Right forelimb (tissue), 1 donor: ENCODE measurements at regions not wholly inside any gene's neighbourhood (a gene's known extent, or its start where the extent isn't known, plus 50 kb on each side); places are given as distances from the start of the nearest gene placed in this dataset.

Experiments used
- DNase-seq: peaks from one replicate; pipeline ENCODE4 v3.0.0-alpha.2; 2018

- no peak for DNase-seq
Observed at GRCh38 chr22:48045369-48045768, 1282.9 kb downstream of the TBC1D22A start.

GRCh38 chr22:48044487-48045060 lies 1282.1 kb downstream of the TBC1D22A start:
- DNase-seq = no peak

GRCh38 chr22:48043581-48043980 lies 1281.1 kb downstream of the TBC1D22A start:
- DNase-seq = no peak

GRCh38 chr22:48042621-48043395 lies 1280.4 kb downstream of the TBC1D22A start:
- no peak for DNase-seq

- no peak for DNase-seq
Observed at GRCh38 chr22:48039326-48039725, 1276.9 kb downstream of the TBC1D22A start.

- DNase-seq = no peak
Observed at GRCh38 chr22:48037618-48038017, 1275.2 kb downstream of the TBC1D22A start.

- no peak for DNase-seq
Observed at GRCh38 chr22:48035897-48036296, 1273.4 kb downstream of the TBC1D22A start.

- DNase-seq = no peak
Observed at GRCh38 chr22:48031589-48031988, 1269.1 kb downstream of the TBC1D22A start.

- no peak for DNase-seq
Observed at GRCh38 chr22:48025096-48025495, 1262.6 kb downstream of the TBC1D22A start.

GRCh38 chr22:48021991-48022401 lies 1259.5 kb downstream of the TBC1D22A start:
- DNase-seq = no peak

GRCh38 chr22:48018346-48018745 lies 1255.9 kb downstream of the TBC1D22A start:
- no peak for DNase-seq

GRCh38 chr22:48015701-48016100 lies 1253.3 kb downstream of the TBC1D22A start:
- DNase-seq = no peak

- DNase-seq = no peak
Observed at GRCh38 chr22:48004936-48005335, 1242.5 kb downstream of the TBC1D22A start.

- no peak for DNase-seq
Observed at GRCh38 chr22:48004038-48004437, 1241.6 kb downstream of the TBC1D22A start.

- DNase-seq = no peak
Observed at GRCh38 chr22:48001101-48001500, 1238.7 kb downstream of the TBC1D22A start.

GRCh38 chr22:47997612-47998011 lies 1235.2 kb downstream of the TBC1D22A start:
- DNase-seq = no peak

GRCh38 chr22:47997052-47997590 lies 1234.7 kb downstream of the TBC1D22A start:
- no peak for DNase-seq

GRCh38 chr22:47996446-47996857 lies 1234.0 kb downstream of the TBC1D22A start:
- DNase-seq = no peak

- no peak for DNase-seq
Observed at GRCh38 chr22:47995718-47996117, 1233.3 kb downstream of the TBC1D22A start.

- no peak for DNase-seq
Observed at GRCh38 chr22:47995264-47995627, 1232.8 kb downstream of the TBC1D22A start.

- DNase-seq = no peak
Observed at GRCh38 chr22:47994601-47995263, 1232.3 kb downstream of the TBC1D22A start.

- no peak for DNase-seq
Observed at GRCh38 chr22:47994045-47994444, 1231.6 kb downstream of the TBC1D22A start.

- DNase-seq = no peak
Observed at GRCh38 chr22:47990481-47990880, 1228.0 kb downstream of the TBC1D22A start.
